Type B pancreatic cell (in vitro differentiated cells): ENCODE measurements at regions not wholly inside any gene's neighbourhood (a gene's known extent, or its start where the extent isn't known, plus 50 kb on each side); places are given as distances from the start of the nearest gene placed in this dataset.

Experiments
- DNase-seq: peaks from one replicate; pipeline ENCODE4 v3.0.0; 2021; ENCODE audit warnings: mixed read lengths; ENCODE audit not compliant: unreplicated experiment; ENCODE audit errors: extremely low spot score
- H3K27ac Mint-ChIP-seq: 2 replicates; pipeline ENCODE4 v1.8.0; 2021; ENCODE audit warnings: mild to moderate bottlenecking, mixed read lengths
- H3K27me3 Mint-ChIP-seq: 2 replicates; pipeline ENCODE4 v1.8.0; 2021; ENCODE audit warnings: mixed read lengths
- H3K36me3 Mint-ChIP-seq: 2 replicates; pipeline ENCODE4 v1.8.0; 2021; ENCODE audit warnings: mixed read lengths
- H3K4me1 Mint-ChIP-seq: one replicate; pipeline ENCODE4 v1.8.0; 2021; ENCODE audit warnings: mixed read lengths; ENCODE audit not compliant: unreplicated experiment
- H3K4me3 Mint-ChIP-seq: 2 replicates; pipeline ENCODE4 v1.8.0; 2021; ENCODE audit warnings: mild to moderate bottlenecking, mixed read lengths
- H3K9me3 Mint-ChIP-seq: 2 replicates; pipeline ENCODE4 v1.8.0; 2021; ENCODE audit warnings: mixed read lengths
- TF ChIP-seq, protein P1 (sequence below): fragments of 200-600 bp; sonication (generic); conservative IDR thresholded peaks from 2 replicates; pipeline ENCODE4 v1.5.0; 2021; ENCODE audit warnings: antibody characterized with exemption, mild to moderate bottlenecking

DNA sequence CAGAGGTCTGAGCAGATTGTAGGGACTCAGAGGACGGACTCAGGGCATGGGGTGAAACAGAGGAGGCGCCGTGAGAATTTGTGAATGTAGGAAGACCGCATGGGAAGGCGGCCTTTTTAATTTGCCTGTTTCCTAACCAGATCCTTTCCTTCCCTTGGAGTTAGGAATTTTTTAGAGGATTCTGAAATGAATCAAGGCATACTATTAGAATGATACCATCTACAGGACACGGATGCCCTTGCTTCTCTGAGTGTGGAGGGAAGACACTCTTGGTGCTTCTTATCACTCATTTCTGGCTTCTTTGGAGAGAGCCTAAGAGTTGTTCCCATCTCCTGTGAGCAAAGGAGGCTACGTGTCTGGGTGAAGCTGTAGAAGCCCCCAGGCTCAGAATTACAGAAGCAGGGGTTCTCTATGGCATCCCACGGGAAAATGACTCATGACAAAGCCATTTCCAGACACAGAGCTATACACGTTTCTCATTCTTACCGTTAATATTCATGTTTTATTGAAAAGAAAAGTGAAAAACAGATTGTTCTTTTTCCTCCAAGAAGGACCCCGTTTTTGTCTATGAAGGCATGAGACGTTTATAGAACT is 148.5 kb downstream of the EDN3 start:
- Mint-ChIP-seq H3K27ac (no peak overlapping the region), H3K27me3 (peaks cover 59% of the 10 kb centered on the region), H3K9me3 (peaks cover 3% of the 10 kb centered on the region)

DNA sequence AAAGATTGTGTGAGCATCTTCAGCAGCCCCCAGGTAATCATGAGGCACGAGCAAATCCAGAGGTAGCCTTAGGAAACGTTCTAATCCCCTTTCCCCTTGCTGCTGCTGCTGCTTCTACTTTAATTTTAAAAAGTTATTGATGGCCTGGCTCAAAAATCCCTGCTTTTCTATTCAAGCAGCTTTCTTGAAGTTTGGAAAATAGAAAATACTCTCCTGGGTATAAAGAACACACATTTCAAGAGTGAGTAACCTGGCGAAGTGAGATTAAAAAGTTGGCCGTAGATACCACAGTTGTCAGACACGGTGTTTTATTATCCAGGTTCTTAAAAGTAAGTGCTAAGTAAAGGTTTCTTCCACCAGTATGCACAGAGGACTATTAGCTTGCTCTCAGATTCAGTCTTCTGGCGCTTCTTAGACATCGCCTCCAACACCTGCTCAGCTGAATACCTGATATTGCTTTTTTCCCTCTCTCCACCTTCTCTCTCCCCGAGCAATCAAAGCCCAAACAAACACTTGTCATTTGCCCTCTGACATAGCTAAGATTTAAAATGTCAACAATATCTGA is 150.7 kb downstream of the EDN3 start:
- no peak overlapping the region for H3K4me3 Mint-ChIP-seq
- peaks cover 42% of the 10 kb centered on the region for H3K27me3 Mint-ChIP-seq

More for the DNA sequence above, 148.5 kb downstream of the EDN3 start:
- TF ChIP-seq, protein P1, sequence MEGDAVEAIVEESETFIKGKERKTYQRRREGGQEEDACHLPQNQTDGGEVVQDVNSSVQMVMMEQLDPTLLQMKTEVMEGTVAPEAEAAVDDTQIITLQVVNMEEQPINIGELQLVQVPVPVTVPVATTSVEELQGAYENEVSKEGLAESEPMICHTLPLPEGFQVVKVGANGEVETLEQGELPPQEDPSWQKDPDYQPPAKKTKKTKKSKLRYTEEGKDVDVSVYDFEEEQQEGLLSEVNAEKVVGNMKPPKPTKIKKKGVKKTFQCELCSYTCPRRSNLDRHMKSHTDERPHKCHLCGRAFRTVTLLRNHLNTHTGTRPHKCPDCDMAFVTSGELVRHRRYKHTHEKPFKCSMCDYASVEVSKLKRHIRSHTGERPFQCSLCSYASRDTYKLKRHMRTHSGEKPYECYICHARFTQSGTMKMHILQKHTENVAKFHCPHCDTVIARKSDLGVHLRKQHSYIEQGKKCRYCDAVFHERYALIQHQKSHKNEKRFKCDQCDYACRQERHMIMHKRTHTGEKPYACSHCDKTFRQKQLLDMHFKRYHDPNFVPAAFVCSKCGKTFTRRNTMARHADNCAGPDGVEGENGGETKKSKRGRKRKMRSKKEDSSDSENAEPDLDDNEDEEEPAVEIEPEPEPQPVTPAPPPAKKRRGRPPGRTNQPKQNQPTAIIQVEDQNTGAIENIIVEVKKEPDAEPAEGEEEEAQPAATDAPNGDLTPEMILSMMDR: no peak
- Mint-ChIP-seq H3K4me1 (peaks cover 55% of the 10 kb centered on the region), H3K36me3 (no peaks in the 10 kb centered on the region), H3K4me3 (peak overlapping the region; percentile 0)
- no peak for DNase-seq

DNA sequence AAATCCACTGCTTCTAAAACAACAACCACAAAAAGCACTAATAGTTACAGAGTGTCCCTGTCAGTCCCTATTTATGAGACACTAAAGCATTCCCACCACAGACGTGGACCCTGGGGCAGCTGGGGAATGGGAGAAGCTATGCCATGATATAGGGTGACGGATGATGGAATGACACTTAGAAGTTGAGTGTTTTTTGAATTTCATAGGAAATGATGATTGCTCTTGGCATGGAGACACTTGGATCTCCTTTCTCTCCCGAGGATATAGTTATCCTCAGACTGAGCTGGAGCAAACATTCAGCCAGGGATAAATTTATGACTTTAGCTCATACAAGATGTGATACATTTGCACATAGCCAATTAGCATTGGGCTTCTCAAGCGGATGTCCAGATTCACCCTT is 151.2 kb downstream of the EDN3 start:
- Mint-ChIP-seq H3K9me3 (no peaks in the 10 kb centered on the region), H3K36me3 (no peaks in the 10 kb centered on the region), H3K4me3 (no peak overlapping the region), H3K27me3 (peaks cover 37% of the 10 kb centered on the region), H3K27ac (no peak overlapping the region), H3K4me1 (peaks cover 58% of the 10 kb centered on the region)
- DNase-seq: no peak
- TF ChIP-seq, protein P1: no peak

More for the DNA sequence above, 150.7 kb downstream of the EDN3 start:
- Mint-ChIP-seq H3K4me1 (peaks cover 63% of the 10 kb centered on the region), H3K36me3 (no peaks in the 10 kb centered on the region), H3K9me3 (peaks cover 3% of the 10 kb centered on the region), H3K27ac (no peak overlapping the region)
- TF ChIP-seq, protein P1: no peak
- no peak for DNase-seq

DNA sequence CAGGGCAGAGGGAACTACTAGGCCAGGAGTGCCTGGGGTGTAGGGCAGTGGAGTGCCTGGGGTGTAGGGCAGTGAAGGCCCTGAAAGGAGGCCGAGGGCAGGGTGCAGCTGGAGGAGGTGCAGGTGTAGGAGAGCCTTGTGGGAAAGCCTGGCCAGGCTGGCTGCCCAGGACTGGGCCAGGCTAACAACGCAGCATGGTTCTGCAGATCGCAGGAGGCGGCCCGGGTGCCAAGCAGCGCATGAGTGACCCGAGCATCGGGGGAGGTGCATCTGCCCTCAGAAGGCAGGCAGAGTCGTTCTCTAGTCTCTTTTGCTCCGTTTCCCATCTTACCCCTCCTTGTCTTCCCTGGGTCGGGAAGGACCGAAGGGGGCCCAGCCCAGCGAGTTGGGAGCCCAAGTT is 151.5 kb upstream of the PHACTR3 start:
- no peak overlapping the region for H3K4me3 Mint-ChIP-seq
- no peaks in the 10 kb centered on the region for H3K36me3 Mint-ChIP-seq
- DNase-seq: no peak
- peaks cover 29% of the 10 kb centered on the region for H3K27me3 Mint-ChIP-seq
- TF ChIP-seq, protein P1: no peak
- H3K9me3 Mint-ChIP-seq: no peaks in the 10 kb centered on the region
- H3K27ac Mint-ChIP-seq: no peak overlapping the region
- H3K4me1 Mint-ChIP-seq: peaks cover 50% of the 10 kb centered on the region

DNA sequence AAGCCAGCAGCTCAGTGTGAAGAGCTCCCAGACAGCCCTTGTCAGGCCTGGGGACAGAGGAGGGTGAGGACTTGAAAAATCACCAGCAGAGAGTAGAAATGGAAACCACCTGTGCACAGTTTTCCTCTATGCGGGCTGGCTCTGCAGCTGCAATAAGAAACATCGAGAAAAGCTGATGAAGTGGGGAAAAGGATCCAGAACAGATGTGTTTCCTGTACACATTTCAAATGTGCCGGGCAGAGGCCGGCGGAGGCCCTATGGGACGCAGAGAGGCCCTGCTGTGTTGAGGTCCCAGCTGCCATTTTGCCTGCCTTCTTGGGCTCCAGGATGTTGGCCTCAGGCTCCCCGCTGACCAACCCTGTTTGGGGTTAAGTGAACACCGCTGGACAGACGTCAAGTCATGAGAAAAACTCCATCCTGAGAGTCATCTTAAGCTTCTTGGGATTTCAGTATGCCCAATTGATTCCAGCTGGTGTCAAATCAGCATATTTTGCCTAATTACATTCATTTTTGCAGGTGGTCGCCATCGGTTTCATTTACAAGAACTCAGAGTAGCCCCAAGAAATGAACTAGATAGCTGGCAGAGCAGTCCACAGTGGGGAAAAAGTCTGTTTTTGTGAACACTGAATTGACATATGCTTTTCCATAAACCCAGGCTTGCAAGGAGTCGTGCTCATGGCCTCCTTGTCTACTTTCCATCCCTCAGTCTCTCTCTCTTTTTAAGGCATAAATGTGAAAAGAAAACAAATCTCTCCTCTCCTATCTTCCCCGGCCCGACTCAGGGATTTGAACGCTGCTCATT is 150.4 kb upstream of the PHACTR3 start:
- H3K27ac Mint-ChIP-seq: no peak overlapping the region
- peaks cover 41% of the 10 kb centered on the region for H3K4me1 Mint-ChIP-seq
- H3K4me3 Mint-ChIP-seq: no peak overlapping the region
- TF ChIP-seq, protein P1: no peak
- peaks cover 18% of the 10 kb centered on the region for H3K27me3 Mint-ChIP-seq
- DNase-seq: no peak
- H3K36me3 Mint-ChIP-seq: no peaks in the 10 kb centered on the region
- H3K9me3 Mint-ChIP-seq: no peaks in the 10 kb centered on the region
